Motor neuron (in vitro differentiated cells): ENCODE measurements at regions not wholly inside any gene's neighbourhood (a gene's known extent, or its start where the extent isn't known, plus 50 kb on each side); places are given as distances from the start of the nearest gene placed in this dataset.

Experiments
- ATAC-seq, 8 experiments: fragments of 200-7000 bp; cut with Tn5 transposase; replicated peaks in 6 of 8; 2 replicates each; pipeline ENCODE4 v1.8.0; 2021; ENCODE audit warnings: mild to moderate bottlenecking in 8 of 8, moderate library complexity in 8 of 8
- H3K27ac ChIP-seq, 2 donors: fragments of 250-450 bp; sonication (Bioruptor Pico); 2 replicates each; pipeline ENCODE4 v1.9.0; 2021; ENCODE audit warnings: antibody characterized with exemption in 2 of 2, mild to moderate bottlenecking in 2 of 2, moderate library complexity in 1 of 2
- H3K4me1 ChIP-seq, 2 donors: fragments of 250-450 bp; sonication (Bioruptor Pico); replicated peaks in 1 of 2; 2 replicates each; pipeline ENCODE4 v1.6.1; 2021; ENCODE audit warnings: antibody characterized with exemption in 2 of 2, mild to moderate bottlenecking in 2 of 2, moderate library complexity in 1 of 2
- H3K4me3 ChIP-seq, 5 donors: fragments of 250-450 bp; sonication (Bioruptor Pico); 2 replicates each; pipeline ENCODE4 v1.9.0; 2021; ENCODE audit warnings: antibody characterized with exemption in 5 of 5, mild to moderate bottlenecking in 5 of 5, moderate library complexity in 4 of 5
- WGBS, 10 experiments: fragments of 450-650 bp; shearing (Covaris generic); methylation state at CpG; one replicate each; pipeline ENCODE4 v1.0.0; 2022; 5-methylcytosine and 5-hydroxymethylcytosine counted together
- in situ Hi-C, 9 experiments: fragments of 400-800 bp; cut with MboI; loops; one replicate each; pipeline ENCODE4 v1.15.0; 2021; ENCODE audit warnings: low sequenced_read_pairs in 9 of 9, low pct_unique_long_range_greater_than_20kb in 2 of 9; ENCODE audit not compliant: unreplicated experiment in 9 of 9

DNA sequence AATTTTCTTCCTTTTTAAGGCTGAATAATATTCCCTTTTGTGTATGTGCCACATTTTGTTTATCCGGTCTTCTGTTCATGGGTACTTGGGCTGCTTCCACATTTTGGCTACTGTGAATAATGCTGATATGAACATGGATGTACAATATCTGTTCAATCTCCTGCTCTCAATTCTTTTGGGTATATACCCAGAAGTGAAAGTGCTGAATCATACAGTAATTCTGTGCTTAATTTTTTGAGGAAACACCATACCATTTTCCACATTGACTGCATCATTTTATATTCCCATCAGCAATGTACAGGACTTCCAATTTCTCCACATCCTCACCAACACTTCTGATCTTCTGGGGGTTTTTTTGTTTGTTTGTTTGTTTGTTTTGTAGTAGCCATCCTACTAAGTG is 135.0 kb upstream of the INHBA start:
- WGBS, 10 experiments, result 100% methylated on average over 1 of the region's 1 CpG; no CpG with 5 or more reads in 1 of the 10 experiments
- H3K27ac ChIP-seq, result no peak overlapping the region
- ATAC-seq, result no peak
- in situ Hi-C loops, result no loop called here
- H3K4me3 ChIP-seq, result no peak overlapping the region
- H3K4me1 ChIP-seq, result no peaks in the 10 kb centered on the region

DNA sequence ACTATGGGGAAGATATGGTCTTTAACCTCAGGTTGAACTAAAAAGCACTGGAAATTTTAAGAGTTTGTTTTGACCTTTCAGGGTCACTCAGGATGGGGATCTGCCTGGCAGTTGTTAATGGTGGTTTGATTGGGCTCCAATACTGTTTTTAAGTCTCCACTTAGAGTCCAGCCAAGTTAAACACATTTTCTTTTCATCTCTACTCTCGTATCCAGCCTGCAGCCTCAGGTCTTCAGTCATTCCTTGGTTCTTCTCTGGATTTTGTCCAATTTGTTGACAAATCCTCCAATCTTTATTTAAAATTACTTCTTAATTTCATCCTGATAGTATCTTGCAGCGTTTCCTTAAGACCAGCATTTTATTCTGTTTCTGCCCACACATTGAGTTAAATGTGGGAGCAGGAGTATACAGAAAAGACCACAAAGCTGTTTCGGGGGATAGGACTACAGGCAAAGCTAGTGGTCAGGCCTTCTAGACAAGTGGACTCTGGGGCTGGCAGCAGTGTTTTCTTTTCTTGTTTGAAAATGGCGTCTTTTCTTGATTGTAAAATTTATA is 133.2 kb upstream of the INHBA start:
- in situ Hi-C loops, result no loop called here
- 63 to 100% (median 94%) methylated on average over 1 to 4 of the region's 4 CpGs for WGBS, 10 experiments
- H3K27ac ChIP-seq, result no peak overlapping the region
- no peak for ATAC-seq
- no peaks in the 10 kb centered on the region for H3K4me1 ChIP-seq
- no peak overlapping the region for H3K4me3 ChIP-seq

DNA sequence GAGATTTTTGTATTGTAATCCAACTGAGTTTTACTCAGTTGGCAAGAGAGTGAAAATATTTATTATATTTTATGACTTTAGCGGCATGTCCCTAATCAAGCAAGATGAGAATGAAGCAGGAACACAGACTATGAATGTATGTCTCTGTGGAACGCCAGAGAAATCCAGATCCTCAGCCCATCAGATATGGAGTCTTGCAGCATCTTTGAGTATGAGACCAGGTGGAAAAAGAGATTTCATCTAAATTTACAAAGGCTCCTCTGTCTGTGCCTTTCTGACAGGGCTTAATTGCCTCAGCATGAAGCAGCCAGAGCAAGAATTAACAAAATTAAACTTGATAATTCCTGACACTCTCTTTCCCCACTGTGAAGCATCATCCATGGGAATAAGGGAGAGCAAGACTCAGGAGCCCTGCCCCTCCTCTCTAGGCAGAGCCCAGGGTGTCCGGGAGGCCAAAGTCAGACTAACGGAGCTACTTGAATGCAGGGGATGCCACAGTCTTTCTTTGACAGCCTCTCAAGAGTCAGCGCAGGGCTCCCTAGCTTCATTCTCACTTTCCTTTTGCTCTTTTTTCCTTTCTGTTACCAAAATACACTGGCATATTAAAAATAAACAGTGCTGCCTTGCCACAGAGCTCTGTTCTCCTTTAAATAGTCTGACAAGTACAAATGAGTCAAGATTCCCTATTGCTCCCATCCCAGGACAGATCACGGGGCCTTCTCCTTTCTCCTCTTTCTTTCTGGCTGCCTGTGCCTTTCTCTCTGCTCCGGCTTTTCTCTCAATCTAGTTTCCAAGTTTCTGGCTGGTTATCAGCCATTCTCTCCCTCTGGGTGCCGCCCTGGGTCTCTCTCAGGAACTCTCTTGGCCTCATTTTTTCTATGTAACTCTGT is 132.2 kb upstream of the INHBA start:
- Histone ChIP-seq H3K4me1 (no peaks in the 10 kb centered on the region), H3K27ac (no peak overlapping the region), H3K4me3 (no peak overlapping the region)
- WGBS, 10 experiments, result 22 to 80% (median 58%) methylated on average over 2 to 6 of the region's 8 CpGs
- in situ Hi-C loops, result no loop called here
- ATAC-seq, result peak in 4 of 8 experiments; percentile 35 to 60 (median 42)

DNA sequence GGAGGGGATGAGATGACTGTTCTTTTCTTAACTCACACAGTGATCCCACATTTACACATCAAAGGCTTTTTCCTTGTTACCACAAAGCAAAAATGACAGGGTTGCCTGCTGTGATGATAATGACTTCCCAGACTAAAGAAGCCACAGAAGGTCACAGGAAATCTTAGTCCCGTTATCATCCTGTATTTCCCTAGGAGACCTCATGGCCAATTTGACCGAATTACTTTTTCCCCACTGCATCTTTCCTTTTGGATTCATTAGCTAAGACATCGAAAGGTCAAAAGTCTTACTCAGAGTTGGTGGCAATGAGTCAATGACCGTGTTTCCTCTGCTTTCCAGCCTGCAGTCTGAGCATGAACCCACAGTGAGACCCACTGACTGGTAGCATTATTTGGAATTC is 130.1 kb upstream of the INHBA start:
- WGBS, 10 experiments, result 0 to 35% (median 16%) methylated on average over 1 to 4 of the region's 4 CpGs
- ATAC-seq, result no peak
- H3K4me1 ChIP-seq, result no peaks in the 10 kb centered on the region
- H3K4me3 ChIP-seq, result no peak overlapping the region
- in situ Hi-C loops, result no loop called here
- no peak overlapping the region for H3K27ac ChIP-seq

DNA sequence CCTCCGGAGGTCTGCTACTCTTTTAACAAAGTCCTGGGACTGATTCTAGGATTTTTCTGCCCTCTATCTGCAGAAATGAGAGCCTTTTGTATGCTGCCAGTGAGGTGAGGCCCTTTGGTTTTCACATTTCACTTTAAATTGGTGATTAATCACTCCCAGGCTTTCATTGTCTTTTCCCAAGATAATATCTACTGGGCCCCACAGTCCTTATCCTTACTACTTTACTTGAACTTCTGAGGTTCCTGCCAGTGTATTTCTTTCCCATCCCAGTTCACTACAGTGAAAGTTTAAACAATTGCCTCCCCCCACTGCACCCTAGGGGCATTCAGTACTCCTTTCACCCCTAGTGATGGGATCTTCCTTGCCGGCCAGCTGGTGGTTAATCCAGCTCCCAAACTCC is 127.4 kb upstream of the INHBA start:
- Histone ChIP-seq H3K4me1 (no peaks in the 10 kb centered on the region), H3K4me3 (no peak overlapping the region), H3K27ac (no peak overlapping the region)
- WGBS, 10 experiments, result 40 to 100% (median 58%) methylated on average over 1 to 2 of the region's 2 CpGs; no CpG with 5 or more reads in 4 of the 10 experiments
- no peak for ATAC-seq
- in situ Hi-C loops, result no loop called here

DNA sequence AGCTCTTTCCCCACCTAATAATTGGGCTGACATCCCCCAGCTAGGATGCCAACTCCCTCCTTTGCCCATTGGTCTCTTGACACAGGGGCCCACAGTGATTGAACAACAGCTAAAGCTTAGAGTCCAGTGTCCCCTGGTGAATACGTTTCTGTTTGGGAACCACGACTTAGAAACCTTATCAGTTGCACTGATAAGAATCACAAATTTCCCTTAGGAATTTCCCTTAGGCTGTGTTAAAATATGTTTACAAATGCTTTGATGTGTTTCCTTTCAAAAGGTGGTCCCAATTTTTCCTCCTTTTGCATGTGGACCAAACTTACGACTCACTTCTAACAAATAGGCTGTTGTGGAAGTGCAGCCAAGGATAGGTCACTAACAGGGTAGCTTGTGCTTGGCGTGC is 126.0 kb upstream of the INHBA start:
- no peak for ATAC-seq
- in situ Hi-C loops, result no loop called here
- Histone ChIP-seq H3K4me1 (no peaks in the 10 kb centered on the region), H3K4me3 (no peak overlapping the region), H3K27ac (no peak overlapping the region)
- 40 to 100% (median 86%) methylated on average over 1 to 4 of the region's 4 CpGs; no CpG with 5 or more reads in 2 of the 10 experiments for WGBS, 10 experiments

DNA sequence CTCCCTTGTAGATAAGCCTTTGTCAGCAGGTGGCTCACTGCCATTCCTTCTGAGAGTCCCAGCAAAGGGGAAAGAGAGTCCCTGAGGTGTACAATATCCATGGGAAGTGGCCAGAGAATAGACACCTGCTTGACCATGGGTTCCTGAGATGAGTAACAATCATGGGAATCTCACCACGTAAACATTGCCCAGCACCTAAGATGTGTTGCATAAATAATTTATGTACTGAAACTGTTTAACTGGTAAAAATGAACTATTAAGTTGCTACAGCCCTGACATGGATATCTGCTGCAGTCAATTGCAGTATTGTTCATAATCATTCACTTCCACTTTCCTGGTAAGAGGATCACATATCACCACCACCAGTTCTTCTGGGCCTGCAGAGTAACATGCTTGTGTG is 123.8 kb upstream of the INHBA start:
- Histone ChIP-seq H3K4me1 (no peaks in the 10 kb centered on the region), H3K27ac (no peak overlapping the region), H3K4me3 (no peak overlapping the region)
- 50 to 100% (median 100%) methylated on average over 1 of the region's 1 CpG; no CpG with 5 or more reads in 5 of the 10 experiments for WGBS, 10 experiments
- in situ Hi-C loops, result no loop called here
- no peak for ATAC-seq

DNA sequence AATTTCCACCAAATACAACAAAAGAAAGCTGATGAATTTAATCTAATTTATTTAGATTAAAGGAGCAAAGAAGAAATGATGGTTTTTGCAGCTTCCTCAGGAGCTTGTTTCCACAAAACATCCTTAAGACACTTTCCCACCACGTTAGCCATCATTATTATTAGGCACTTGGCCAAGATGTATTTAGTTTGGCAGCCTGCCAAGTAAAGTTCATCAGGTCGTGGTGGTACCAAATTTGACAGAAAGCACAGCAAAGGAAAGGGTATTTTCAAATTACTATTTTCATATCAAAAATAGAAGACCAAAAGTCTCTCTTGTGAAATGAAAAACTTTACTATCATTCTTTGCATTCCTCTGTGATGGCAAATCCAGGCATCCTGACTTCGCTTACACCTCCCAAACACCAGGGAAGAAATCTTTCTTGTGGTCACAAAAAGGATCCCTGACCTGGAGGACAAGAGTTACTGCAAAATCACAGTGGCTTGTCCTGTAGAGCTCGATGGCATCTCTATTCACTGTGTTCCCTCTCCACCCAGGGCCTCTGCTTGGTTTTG is 123.1 kb upstream of the INHBA start:
- Histone ChIP-seq H3K4me3 (no peak overlapping the region), H3K4me1 (no peaks in the 10 kb centered on the region), H3K27ac (no peak overlapping the region)
- 16 to 80% (median 51%) methylated on average over 1 to 4 of the region's 4 CpGs for WGBS, 10 experiments
- ATAC-seq, result no peak
- in situ Hi-C loops, result no loop called here

DNA sequence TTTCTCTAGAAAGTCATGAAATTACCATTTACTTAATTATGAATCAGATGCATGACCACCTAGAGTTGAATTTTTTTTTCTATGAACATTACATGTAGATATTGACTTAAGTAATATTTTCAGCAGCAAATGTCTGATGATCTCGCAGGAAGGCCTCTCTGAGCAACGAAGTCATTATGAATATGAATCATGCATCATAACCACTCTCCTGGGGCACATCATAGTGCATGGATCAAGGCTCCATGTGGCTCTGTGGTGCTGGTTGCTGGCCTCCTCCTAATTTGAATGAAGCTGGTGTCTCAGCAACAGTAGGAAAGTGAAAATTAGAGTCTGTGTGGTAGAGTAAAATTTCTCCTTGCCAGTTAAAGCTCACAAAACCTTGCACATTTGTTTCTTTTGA is 121.4 kb upstream of the INHBA start:
- in situ Hi-C loops, result no loop called here
- peak in 7 of 8 experiments; percentile 25 to 79 (median 60) for ATAC-seq
- Histone ChIP-seq H3K4me3 (no peak overlapping the region), H3K4me1 (no peaks in the 10 kb centered on the region), H3K27ac (no peak overlapping the region)
- WGBS, 10 experiments, result 8 to 92% (median 44%) methylated on average over 2 of the region's 2 CpGs; no CpG with 5 or more reads in 2 of the 10 experiments

DNA sequence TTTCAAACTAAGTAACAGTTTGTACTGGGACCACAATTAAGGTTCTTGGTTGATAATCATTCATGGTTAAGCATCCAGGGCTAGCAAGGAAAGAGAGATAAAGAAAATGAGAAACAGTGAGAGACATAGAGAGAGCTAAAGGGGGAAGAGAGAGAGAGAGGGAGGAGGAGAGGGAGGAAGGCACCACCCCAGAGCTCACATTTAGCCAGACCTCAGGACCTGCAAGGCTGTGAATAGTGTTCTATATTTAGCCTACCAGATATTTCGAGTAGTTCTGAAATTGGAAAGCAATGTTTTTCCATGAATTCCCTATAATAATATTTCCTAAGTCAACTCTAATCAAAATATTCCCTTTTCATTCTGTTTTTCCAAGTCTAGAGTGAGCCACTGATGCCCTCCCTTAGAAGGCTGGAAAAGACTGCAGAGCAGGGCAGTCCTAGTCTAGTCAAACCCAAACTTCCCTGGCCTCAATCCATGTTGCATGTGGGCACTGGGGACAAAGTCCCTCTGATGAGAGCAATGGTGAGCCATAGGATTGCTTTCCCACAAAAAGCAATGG is 119.4 kb upstream of the INHBA start:
- Histone ChIP-seq H3K4me3 (no peak overlapping the region), H3K4me1 (no peaks in the 10 kb centered on the region), H3K27ac (no peak overlapping the region)
- in situ Hi-C loops, result no loop called here
- WGBS, 10 experiments, result 0 to 89% (median 39%) methylated on average over 1 of the region's 1 CpG; no CpG with 5 or more reads in 4 of the 10 experiments
- ATAC-seq, result no peak

DNA sequence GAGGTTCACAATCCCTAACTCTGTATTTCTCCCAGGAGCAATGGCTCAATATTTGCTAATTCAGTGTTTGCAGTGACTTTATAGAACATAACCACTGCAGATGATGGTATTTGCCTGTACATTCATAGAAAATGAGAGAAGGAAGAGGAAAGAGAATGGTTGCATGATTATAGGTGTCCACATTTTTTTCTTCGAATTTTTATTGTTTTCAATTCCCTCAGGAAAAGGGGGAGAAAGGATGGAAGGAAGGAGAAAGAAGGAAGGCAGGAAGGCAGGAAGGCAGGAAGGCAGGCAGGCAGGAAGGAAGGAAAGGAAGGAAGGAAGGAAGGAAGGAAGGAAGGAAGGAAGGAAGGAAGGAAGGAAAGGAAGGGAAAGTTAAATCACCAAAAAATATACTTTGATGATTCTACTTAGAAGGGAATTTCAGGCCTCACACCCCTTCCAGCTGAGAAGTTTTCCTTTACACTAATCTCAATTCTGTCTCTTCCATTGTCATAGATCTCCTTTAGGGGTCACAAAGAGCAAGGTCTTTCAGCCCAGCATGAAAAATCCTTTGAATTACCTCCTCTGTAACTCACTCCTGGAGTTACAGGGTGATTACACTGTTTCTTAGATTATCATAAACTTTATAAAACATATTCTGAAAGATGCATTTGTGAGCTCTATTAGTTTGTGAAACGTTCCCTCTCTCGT is 118.8 kb upstream of the INHBA start:
- no peak for ATAC-seq
- 25 to 79% (median 62%) methylated on average over 2 to 3 of the region's 3 CpGs for WGBS, 10 experiments
- H3K27ac ChIP-seq, result no peak overlapping the region

DNA sequence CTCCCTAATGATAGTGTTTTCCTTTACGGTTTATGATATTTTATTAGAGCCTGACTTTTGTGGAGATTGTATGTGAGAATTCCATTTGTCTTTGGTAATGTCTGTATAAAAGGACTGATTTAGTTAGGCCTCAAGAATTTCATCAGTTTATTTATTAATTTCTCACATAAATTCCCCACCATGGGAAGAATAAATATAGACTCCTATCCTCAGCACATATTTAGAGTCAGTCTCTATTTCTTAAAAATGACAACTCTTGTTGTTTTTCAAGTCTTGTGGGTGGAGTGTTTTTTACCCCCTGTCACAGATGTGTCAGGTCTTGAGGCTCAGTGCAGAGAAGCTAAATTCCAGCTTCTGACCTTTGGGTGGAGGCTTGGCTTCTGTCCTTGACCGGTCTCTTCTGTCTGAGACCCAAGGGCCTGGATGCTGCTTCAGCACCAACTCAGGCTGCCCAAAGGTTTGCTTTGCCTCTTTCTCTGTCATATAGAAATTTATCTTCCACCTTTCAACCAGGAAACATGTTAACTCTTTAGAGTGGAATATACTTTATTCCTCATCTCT is 117.3 kb upstream of the INHBA start:
- ATAC-seq, result peak in 1 of 8 experiments; percentile 24
- in situ Hi-C loops, result no loop called here
- Histone ChIP-seq H3K4me3 (no peak overlapping the region), H3K4me1 (no peaks in the 10 kb centered on the region), H3K27ac (no peak overlapping the region)
- WGBS, 10 experiments, result 57 to 100% (median 100%) methylated on average over 1 to 2 of the region's 2 CpGs; no CpG with 5 or more reads in 1 of the 10 experiments

More for the DNA sequence above, 118.8 kb upstream of the INHBA start:
- H3K4me1 ChIP-seq, result no peaks in the 10 kb centered on the region
- in situ Hi-C loops, result no loop called here
- no peak overlapping the region for H3K4me3 ChIP-seq
